Muscle of leg (tissue), 3 donors: ENCODE measurements at regions not wholly inside any gene's neighbourhood (a gene's known extent, or its start where the extent isn't known, plus 50 kb on each side); places are given as distances from the start of the nearest gene placed in this dataset.

Source experiments
- DNase-seq: peaks from one replicate; pipeline ENCODE4 v3.0.0; 2013
- H3K27ac ChIP-seq: one replicate; pipeline ENCODE4 v1.5.1; 2013; ENCODE audit warnings: mild to moderate bottlenecking, low read length, control low read depth
- H3K27me3 ChIP-seq: one replicate; pipeline ENCODE4 v1.6.1; 2013; ENCODE audit warnings: low read length; ENCODE audit not compliant: control insufficient read depth, insufficient read depth
- H3K36me3 ChIP-seq: one replicate; pipeline ENCODE4 v1.6.1; 2013; ENCODE audit warnings: low read length; ENCODE audit not compliant: control insufficient read depth, insufficient read depth
- H3K4me1 ChIP-seq: one replicate; pipeline ENCODE4 v1.6.1; 2013; ENCODE audit warnings: low read length; ENCODE audit not compliant: control insufficient read depth, insufficient read depth
- H3K4me3 ChIP-seq: one replicate; pipeline ENCODE4 v1.5.1; 2013; ENCODE audit warnings: low read length, control low read depth
- H3K9me3 ChIP-seq: replicated peaks from 2 replicates; pipeline ENCODE4 v1.6.1; 2013; ENCODE audit warnings: low read depth, low read length; ENCODE audit not compliant: control insufficient read depth
- WGBS: methylation state at CpG from one replicate; pipeline ENCODE4 v1.1.5; 2013; ENCODE audit warnings: missing lambda C conversion rate; ENCODE audit not compliant: insufficient coverage; 5-methylcytosine and 5-hydroxymethylcytosine counted together

DNA sequence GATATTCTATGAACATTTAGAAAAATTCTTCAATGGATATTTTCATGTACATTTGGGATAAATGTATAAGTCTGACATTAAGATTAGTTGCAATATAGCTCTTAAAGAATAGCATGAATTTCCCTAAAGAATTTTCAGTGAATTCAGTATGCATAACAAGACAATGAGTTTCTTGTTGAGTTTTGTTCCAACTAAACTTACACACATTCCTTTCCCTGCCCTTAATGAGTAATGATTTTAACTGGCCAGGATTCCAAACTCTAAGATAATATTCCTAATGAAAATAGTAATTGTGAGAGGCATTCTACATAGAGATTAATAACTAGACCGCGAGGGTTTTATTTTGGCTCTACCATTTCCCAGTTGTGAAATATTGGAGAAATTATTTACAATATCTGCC lies 390.3 kb upstream of the GALNT5 start:
- H3K27me3 ChIP-seq, result no peaks in the 10 kb centered on the region
- no peaks in the 10 kb centered on the region for H3K36me3 ChIP-seq
- no peak for DNase-seq
- no peaks in the 10 kb centered on the region for H3K9me3 ChIP-seq
- H3K4me3 ChIP-seq, result no peak overlapping the region
- WGBS, result no CpG with 5 or more reads among the region's 2 CpGs
- no peaks in the 10 kb centered on the region for H3K4me1 ChIP-seq
- H3K27ac ChIP-seq, result no peak overlapping the region

DNA sequence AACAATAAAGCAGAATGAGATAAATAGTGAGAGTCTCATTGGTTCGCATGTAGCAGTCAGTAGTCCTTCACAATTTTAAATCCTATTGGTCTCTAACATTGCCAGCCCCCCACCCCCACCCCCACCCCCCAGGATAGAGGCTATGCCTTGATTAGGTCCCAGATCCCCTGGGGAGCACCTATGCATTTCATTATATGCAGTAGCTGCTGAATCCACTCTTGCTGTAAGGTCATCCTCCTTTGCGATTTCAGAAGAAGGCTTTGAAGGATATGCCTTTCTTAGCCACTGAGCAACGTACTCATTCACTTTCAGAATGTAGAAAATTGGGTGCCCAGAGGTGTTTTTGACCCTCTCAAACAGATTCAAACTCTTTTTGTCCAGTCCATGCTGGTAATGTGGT lies 382.8 kb upstream of the GALNT5 start:
- Histone ChIP-seq H3K27ac (no peak overlapping the region), H3K27me3 (no peaks in the 10 kb centered on the region), H3K36me3 (no peaks in the 10 kb centered on the region), H3K9me3 (no peaks in the 10 kb centered on the region), H3K4me1 (no peaks in the 10 kb centered on the region), H3K4me3 (no peak overlapping the region)
- no peak for DNase-seq
- no CpG with 5 or more reads among the region's 3 CpGs for WGBS

DNA sequence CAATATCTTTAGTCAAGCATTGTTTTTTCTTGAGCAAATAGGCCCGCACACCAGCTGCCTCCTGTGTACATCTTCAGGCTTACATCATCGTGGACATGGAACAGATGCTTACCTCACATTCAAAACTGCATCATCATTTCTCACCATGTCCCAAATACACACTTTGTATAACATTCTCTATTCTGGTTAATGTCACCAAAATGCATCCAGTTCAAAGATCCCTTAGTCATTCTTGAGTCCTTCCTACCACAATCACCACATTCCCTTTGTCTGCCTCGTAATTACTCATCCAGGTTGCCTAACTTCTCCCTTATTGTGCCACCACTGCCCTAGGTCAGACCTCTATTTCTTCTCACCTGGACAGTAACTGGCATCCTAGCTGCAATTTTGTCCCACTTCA lies 373.7 kb upstream of the GALNT5 start:
- Histone ChIP-seq H3K27ac (no peak overlapping the region), H3K36me3 (no peaks in the 10 kb centered on the region), H3K9me3 (no peaks in the 10 kb centered on the region), H3K4me3 (no peak overlapping the region), H3K4me1 (no peaks in the 10 kb centered on the region), H3K27me3 (no peaks in the 10 kb centered on the region)
- 74% methylated on average over 3 of the region's 3 CpGs for WGBS
- no peak for DNase-seq

DNA sequence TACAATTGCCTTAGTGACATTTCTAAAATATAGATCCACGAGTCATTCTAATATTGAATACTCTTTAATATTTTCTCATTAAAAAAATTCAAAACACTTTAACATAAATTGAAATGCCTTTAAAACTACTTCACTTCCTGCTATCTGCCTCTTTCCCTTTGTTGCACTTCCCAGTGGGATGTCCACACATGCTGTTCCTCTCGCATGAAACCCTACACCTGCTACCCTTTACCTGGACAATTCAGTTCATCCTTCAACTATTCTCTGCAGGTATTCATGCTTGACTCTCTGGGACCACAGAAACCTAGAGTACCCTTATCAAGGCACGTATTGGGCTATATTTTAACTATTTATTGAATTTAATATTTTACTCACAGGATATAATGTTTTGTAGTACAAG lies 373.3 kb upstream of the GALNT5 start:
- DNase-seq, result no peak
- H3K9me3 ChIP-seq, result no peaks in the 10 kb centered on the region
- no peak overlapping the region for H3K27ac ChIP-seq
- 79% methylated on average over 2 of the region's 3 CpGs for WGBS
- no peaks in the 10 kb centered on the region for H3K27me3 ChIP-seq
- H3K4me3 ChIP-seq, result no peak overlapping the region
- H3K4me1 ChIP-seq, result no peaks in the 10 kb centered on the region
- no peaks in the 10 kb centered on the region for H3K36me3 ChIP-seq

DNA sequence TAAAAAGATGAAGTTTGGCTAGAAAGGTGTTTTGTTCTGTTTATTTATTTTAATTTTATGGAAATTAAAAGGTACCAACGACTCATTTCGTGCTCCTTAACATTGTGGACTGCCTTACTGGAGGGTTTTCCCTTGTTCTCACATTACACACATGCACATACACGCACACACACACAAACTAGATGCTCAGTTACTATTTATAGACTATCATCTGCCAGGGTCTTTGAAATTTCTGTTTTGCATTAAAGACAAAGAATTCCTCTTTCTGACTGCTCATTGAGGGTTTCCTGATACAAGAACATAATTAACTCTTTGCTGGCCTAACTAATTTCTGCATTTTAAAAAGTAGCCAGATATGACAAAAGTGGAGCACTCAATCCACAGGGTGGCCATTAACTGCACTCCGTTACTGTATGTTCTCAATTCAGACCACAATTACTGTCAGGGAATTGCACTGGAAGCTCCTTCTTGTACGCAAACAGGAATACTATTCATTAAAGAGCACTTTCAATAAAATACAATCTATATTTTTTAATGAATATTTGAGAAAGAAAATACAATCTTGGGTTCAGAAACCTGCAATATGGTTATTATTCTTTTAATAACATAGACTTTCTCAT lies 366.9 kb upstream of the GALNT5 start:
- Histone ChIP-seq H3K27ac (no peak overlapping the region), H3K4me1 (peaks cover 2% of the 10 kb centered on the region), H3K9me3 (no peaks in the 10 kb centered on the region), H3K27me3 (no peaks in the 10 kb centered on the region), H3K4me3 (no peak overlapping the region), H3K36me3 (no peaks in the 10 kb centered on the region)
- DNase-seq, result peak; percentile 49
- WGBS, result no CpG with 5 or more reads among the region's 5 CpGs

DNA sequence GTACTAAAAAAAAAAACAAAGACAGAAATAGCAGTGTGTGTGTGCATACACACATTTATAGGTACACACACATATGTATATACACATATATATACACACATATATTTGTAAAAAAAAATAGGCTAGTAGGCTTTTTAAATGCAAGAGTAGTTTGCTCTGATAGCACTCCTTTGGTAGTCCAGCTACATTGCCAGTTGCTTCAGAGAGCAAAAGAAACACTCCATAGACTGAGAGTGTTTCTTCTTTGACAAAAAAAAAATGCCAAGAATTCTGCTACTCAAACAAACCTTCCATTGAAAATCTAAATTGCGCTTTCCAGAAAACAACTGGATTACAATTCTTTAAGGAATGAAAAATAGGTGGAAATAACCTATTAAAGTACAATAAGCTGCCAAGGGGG lies 365.9 kb upstream of the GALNT5 start:
- Histone ChIP-seq H3K9me3 (no peaks in the 10 kb centered on the region), H3K27me3 (no peaks in the 10 kb centered on the region), H3K4me1 (peaks cover 2% of the 10 kb centered on the region), H3K4me3 (no peak overlapping the region), H3K36me3 (no peaks in the 10 kb centered on the region), H3K27ac (no peak overlapping the region)
- DNase-seq, result no peak
- no CpG with 5 or more reads among the region's 1 CpG for WGBS

DNA sequence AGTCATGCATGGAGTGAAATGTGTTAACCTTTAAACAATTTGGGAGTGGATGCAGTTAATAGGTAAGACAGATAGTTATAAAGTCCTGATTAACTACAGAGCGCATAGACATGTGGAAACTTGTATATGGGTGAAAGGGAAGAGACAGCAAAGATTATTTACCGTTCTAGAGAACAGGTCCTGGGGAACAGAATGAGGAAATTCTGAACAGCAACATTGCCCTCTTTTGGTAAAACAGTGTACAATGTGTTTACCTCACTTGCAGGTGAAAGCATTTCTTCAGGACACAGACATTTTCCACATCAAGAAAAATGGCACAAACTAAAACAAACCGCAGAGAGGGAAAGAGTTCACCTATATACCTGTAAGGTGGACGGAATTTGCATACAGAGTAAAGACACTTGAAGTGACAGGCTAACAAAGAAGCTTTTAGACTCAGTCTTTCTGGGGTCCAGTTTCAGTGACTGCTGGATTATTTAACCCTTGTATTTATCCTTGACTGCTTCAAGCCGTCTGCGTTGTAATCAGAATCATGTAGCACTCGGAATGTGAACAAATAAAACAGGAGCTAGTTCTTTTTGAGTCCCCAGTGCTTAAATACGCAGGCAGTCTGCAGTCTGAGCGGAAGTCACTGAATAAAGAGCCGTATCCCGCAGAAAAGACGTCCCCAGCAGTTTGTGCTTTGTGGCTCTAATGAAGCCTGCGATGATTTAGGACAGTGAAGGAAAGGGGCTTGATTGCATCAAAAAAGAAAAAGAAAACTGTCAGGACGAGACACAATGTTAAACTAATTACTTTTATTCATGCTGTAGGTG lies 364.8 kb upstream of the GALNT5 start:
- 1% methylated on average over 11 of the region's 14 CpGs for WGBS
- Histone ChIP-seq H3K36me3 (no peaks in the 10 kb centered on the region), H3K27ac (no peak overlapping the region), H3K4me3 (peak overlapping the region; percentile 26), H3K9me3 (no peaks in the 10 kb centered on the region), H3K4me1 (peaks cover 2% of the 10 kb centered on the region), H3K27me3 (no peaks in the 10 kb centered on the region)
- peak; percentile 75 for DNase-seq

DNA sequence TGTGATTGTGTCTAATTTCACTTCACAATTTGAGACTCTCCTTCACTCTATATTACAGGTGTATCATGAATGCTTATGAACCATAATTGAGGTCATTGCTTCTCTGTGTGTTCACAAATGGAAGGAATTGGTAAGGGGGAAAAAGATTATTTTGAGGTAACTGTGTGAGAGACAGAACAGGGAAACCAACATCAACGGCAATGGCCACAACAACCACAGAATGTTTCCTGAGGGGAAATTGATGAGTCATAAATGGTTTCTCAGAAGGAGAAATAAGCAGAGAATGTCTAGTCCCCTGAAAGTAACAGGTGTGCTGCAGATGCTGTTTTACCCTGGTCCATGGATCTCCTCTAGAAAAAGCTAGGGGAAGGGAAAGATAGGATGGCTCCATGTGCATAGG lies 361.2 kb upstream of the GALNT5 start:
- Histone ChIP-seq H3K27ac (no peak overlapping the region), H3K36me3 (no peaks in the 10 kb centered on the region), H3K4me1 (peaks cover 2% of the 10 kb centered on the region), H3K9me3 (no peaks in the 10 kb centered on the region), H3K4me3 (no peak overlapping the region), H3K27me3 (no peaks in the 10 kb centered on the region)
- no peak for DNase-seq
- WGBS, result no CpG with 5 or more reads among the region's 1 CpG

DNA sequence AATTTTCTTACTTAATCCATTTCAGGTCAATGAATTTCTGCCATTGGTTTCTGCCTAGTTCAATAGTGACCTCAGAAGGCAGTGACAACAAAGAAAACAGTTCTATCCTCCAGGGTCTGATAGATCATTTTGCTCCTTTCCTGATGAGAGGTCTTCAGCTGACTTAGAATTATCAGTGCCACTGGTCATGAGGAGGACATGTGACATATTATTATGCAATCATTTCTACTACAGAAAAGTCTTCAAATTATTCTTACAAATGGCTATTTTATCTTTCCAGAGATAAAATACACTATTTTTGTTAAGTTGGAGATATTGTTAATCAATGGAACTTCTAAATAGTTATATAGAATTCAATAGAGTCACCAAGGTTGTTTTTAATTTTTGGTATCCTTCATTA lies 360.0 kb upstream of the GALNT5 start:
- Histone ChIP-seq H3K4me1 (peaks cover 2% of the 10 kb centered on the region), H3K27me3 (no peaks in the 10 kb centered on the region), H3K36me3 (no peaks in the 10 kb centered on the region), H3K4me3 (no peak overlapping the region), H3K9me3 (no peaks in the 10 kb centered on the region), H3K27ac (no peak overlapping the region)
- DNase-seq, result no peak

DNA sequence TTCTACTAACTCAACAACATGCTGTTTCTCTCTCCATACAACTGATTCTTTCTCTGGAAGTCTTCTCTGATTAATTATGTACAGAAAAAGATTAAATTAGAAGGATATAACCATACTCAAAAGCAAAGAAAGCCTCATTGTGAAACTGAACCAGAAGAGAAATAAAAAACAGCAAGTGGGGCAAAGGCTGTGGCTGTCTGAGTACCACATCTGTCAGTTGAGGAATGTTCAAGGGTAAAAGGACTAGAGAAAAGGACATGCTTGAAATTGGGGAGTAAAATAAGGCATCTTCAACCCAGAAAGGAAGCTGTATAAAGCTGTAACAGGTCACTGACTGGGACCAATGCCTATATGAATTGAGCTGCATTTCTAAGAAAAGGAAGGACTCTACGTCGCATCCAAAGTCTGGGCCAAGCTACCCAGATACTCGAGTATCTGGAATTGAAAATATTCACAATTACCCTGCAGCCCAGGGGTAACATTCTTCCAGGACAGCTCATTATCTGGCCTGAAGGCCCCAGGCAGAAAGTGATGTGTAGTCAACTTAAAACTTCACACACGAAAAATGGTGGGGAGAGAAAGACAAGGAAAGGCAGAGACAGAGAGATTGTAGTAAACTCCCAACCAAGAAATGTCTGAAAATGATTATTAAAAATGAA lies 356.0 kb upstream of the GALNT5 start:
- DNase-seq, result no peak
- H3K27me3 ChIP-seq, result no peaks in the 10 kb centered on the region
- no peaks in the 10 kb centered on the region for H3K9me3 ChIP-seq
- no peaks in the 10 kb centered on the region for H3K36me3 ChIP-seq
- no peak overlapping the region for H3K4me3 ChIP-seq
- H3K4me1 ChIP-seq, result no peaks in the 10 kb centered on the region
- WGBS, result 54% methylated on average over 3 of the region's 4 CpGs
- no peak overlapping the region for H3K27ac ChIP-seq
